Neural cell (in vitro differentiated cells): ENCODE measurements at regions not wholly inside any gene's neighbourhood (a gene's known extent, or its start where the extent isn't known, plus 50 kb on each side); places are given as distances from the start of the nearest gene placed in this dataset.

Experiments
- CTCF ChIP-seq: fragments of 450-650 bp; IDR thresholded peaks from 2 replicates; pipeline ENCODE4 v1.5.1; 2014; ENCODE audit warnings: antibody characterized with exemption, mild to moderate bottlenecking, moderate library complexity; ENCODE audit not compliant: poor library complexity, severe bottlenecking
- EP300 ChIP-seq: fragments of 450-650 bp; conservative IDR thresholded peaks from 2 replicates; pipeline ENCODE4 v1.6.1; 2014; ENCODE audit warnings: antibody characterized with exemption, mild to moderate bottlenecking, moderate library complexity; ENCODE audit not compliant: poor library complexity, severe bottlenecking
- EZH2 ChIP-seq: fragments of 200-600, 300-800 bp; shearing (Covaris generic), sonication (generic); IDR thresholded peaks from 2 replicates; pipeline ENCODE4 v1.6.1; 2014; ENCODE audit warnings: antibody characterized with exemption, low read length, borderline replicate concordance, mild to moderate bottlenecking; ENCODE audit not compliant: insufficient read depth, poor library complexity, severe bottlenecking
- MXI1 ChIP-seq: fragments of 450-650 bp; conservative IDR thresholded peaks from 2 replicates; pipeline ENCODE4 v1.6.1; 2014; ENCODE audit warnings: antibody characterized with exemption, mild to moderate bottlenecking; ENCODE audit not compliant: poor library complexity, severe bottlenecking
- POLR2AphosphoS5 ChIP-seq: IDR thresholded peaks from 2 replicates; pipeline ENCODE4 v1.6.1; 2012
- RAD21 ChIP-seq: fragments of 450-650 bp; conservative IDR thresholded peaks from 2 replicates; pipeline ENCODE4 v1.6.1; 2014; ENCODE audit warnings: antibody characterized with exemption, mild to moderate bottlenecking, moderate library complexity
- REST ChIP-seq: IDR thresholded peaks from 2 replicates; pipeline ENCODE4 v1.6.1; 2012; ENCODE audit warnings: borderline replicate concordance

- TF ChIP-seq EZH2 = no peak
- no peak for TF ChIP-seq CTCF
- TF ChIP-seq MXI1 = no peak
- TF ChIP-seq POLR2AphosphoS5 = no peak
- no peak for TF ChIP-seq REST
- no peak for TF ChIP-seq EP300
- no peak for TF ChIP-seq RAD21
Observed at GRCh38 chr4:186782302-186782701, 58.6 kb upstream of the FAT1 start.
